Activated CD4-positive, alpha-beta T cell treated with anti-CD3 and anti-CD28 coated beads for 36 hours (primary cell): ENCODE measurements at regions not wholly inside any gene's neighbourhood (a gene's known extent, or its start where the extent isn't known, plus 50 kb on each side); places are given as distances from the start of the nearest gene placed in this dataset.
"Not testable (repeated sequence)": the region's sequence is repeated elsewhere in the genome, so short reads cannot be mapped to it uniquely, and the experiment has no call there.

Source experiments
- ATAC-seq: fragments of 200-7000 bp; cut with Tn5 transposase; one replicate; pipeline ENCODE4 v1.10.0; 2021; ENCODE audit warnings: mild to moderate bottlenecking, moderate library complexity
- CTCF ChIA-PET: fragments of 350-600 bp; sonication (Branson Sonifier 250); formaldehyde crosslinking; loops from one replicate; lab custom pipeline; 2021; ENCODE audit warnings: antibody characterized with exemption; lab: Charles Lee
- POLR2A ChIA-PET: fragments of 350-600 bp; sonication (Branson Sonifier 250); formaldehyde crosslinking; loops from one replicate; lab custom pipeline; 2021; ENCODE audit warnings: antibody characterized with exemption, inconsistent platforms; lab: Charles Lee
- DNase-seq: peaks from one replicate; pipeline ENCODE4 v3.0.0-alpha.2; 2020
- H3K27ac Mint-ChIP-seq: one replicate; pipeline ENCODE4 v1.8.0; 2021; ENCODE audit warnings: mixed read lengths
- H3K27me3 Mint-ChIP-seq: one replicate; pipeline ENCODE4 v1.8.0; 2021; ENCODE audit warnings: mixed read lengths
- H3K36me3 Mint-ChIP-seq: one replicate; pipeline ENCODE4 v1.8.0; 2021; ENCODE audit warnings: low read depth, mixed read lengths
- H3K4me1 Mint-ChIP-seq: one replicate; pipeline ENCODE4 v1.8.0; 2021; ENCODE audit warnings: mixed read lengths
- H3K4me3 Mint-ChIP-seq: one replicate; pipeline ENCODE4 v1.8.0; 2021; ENCODE audit warnings: mild to moderate bottlenecking, moderate library complexity, mixed read lengths
- H3K9me3 Mint-ChIP-seq: one replicate; pipeline ENCODE4 v1.8.0; 2021; ENCODE audit warnings: low read depth, mixed read lengths
- intact Hi-C, 2 experiments: fragments of 100-400 bp; cut with DNase I in 1 of 2; cut with micrococcal nuclease in 1 of 2; formaldehyde crosslinking; loops; one replicate each; pipeline versions ENCODE4 v1.14.2 to v1.15.1; 2022 to 2024; cut with DNase I, micrococcal nuclease

DNA sequence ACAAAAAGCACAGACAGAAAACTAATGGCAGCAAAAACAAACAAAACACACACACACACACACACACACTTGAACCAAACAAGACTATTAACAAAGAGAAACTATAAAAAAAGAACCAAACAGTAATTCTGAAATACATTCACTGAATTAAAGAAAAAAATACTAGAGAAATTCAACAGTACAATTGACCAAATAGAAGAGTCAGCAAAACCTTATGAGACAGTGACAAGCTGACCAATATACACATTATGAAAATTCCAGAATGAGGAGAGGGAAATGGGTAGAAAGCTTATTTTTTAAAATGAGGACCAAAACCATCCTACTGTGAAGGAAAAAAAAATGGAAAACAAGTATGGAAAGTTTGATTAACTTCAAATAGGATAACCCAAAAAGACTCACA, 212.2 kb upstream of the BTBD3 start:
- no peak for DNase-seq
- no peaks in the 10 kb centered on the region for H3K4me1 Mint-ChIP-seq
- ATAC-seq: no peak
- no peak overlapping the region for H3K4me3 Mint-ChIP-seq
- ChIA-PET POLR2A (no interaction called here), CTCF (no interaction called here)
- peaks cover 3% of the 10 kb centered on the region for H3K9me3 Mint-ChIP-seq
- H3K36me3 Mint-ChIP-seq: no peaks in the 10 kb centered on the region
- peaks cover 3% of the 10 kb centered on the region for H3K27me3 Mint-ChIP-seq
- intact Hi-C loops: no loop called here
- no peak overlapping the region for H3K27ac Mint-ChIP-seq

- H3K27me3 Mint-ChIP-seq, H3K4me3 Mint-ChIP-seq, H3K27ac Mint-ChIP-seq, H3K9me3 Mint-ChIP-seq, CTCF ChIA-PET, H3K4me1 Mint-ChIP-seq, H3K36me3 Mint-ChIP-seq, intact Hi-C loops, POLR2A ChIA-PET, ATAC-seq, DNase-seq: not testable (repeated sequence)
These were observed 209.5 kb upstream of the BTBD3 start for GRCh38 chr20:11708223-11708622.

- ChIA-PET CTCF (no interaction called here), POLR2A (no interaction called here)
- Mint-ChIP-seq H3K9me3 (peaks cover 3% of the 10 kb centered on the region), H3K4me1 (no peaks in the 10 kb centered on the region), H3K36me3 (no peaks in the 10 kb centered on the region), H3K27me3 (no peaks in the 10 kb centered on the region), H3K27ac (no peak overlapping the region), H3K4me3 (no peak overlapping the region)
- intact Hi-C loops: no loop called here
- no peak for ATAC-seq
- no peak for DNase-seq
These were observed 206.5 kb upstream of the BTBD3 start for GRCh38 chr20:11711214-11711613.

- no peak for ATAC-seq
- Mint-ChIP-seq H3K27me3 (no peaks in the 10 kb centered on the region), H3K4me1 (no peaks in the 10 kb centered on the region), H3K4me3 (no peak overlapping the region), H3K36me3 (no peaks in the 10 kb centered on the region), H3K27ac (no peak overlapping the region), H3K9me3 (peaks cover 3% of the 10 kb centered on the region)
- ChIA-PET POLR2A (no interaction called here), CTCF (no interaction called here)
- intact Hi-C loops: no loop called here
- no peak for DNase-seq
These were observed 205.0 kb upstream of the BTBD3 start for GRCh38 chr20:11712639-11713160.

DNA sequence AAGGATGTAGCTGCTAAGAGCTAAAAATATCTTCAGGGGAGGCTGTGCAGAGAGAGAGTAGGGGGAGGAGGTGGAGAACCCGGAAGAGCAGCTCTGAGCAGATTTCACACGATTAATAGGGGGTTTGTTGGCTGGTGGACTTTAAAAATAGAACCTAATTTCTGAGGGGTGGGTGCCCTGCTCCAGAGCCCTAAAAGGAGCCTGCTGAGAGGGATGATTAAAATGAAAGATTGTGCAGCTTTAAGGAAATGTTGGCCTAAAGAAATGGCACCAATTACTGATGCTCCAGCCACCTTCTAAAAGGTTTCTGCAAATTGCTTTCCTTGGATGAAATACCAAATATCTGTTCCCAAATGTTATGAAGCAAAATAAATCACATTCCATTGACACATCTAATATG, 202.8 kb upstream of the BTBD3 start:
- H3K4me1 Mint-ChIP-seq: no peaks in the 10 kb centered on the region
- no peak overlapping the region for H3K27ac Mint-ChIP-seq
- ChIA-PET CTCF (no interaction called here), POLR2A (no interaction called here)
- no peak overlapping the region for H3K4me3 Mint-ChIP-seq
- no peaks in the 10 kb centered on the region for H3K27me3 Mint-ChIP-seq
- DNase-seq: no peak
- intact Hi-C loops: no loop called here
- no peak for ATAC-seq
- H3K36me3 Mint-ChIP-seq: no peaks in the 10 kb centered on the region
- no peaks in the 10 kb centered on the region for H3K9me3 Mint-ChIP-seq

- Mint-ChIP-seq H3K9me3 (no peaks in the 10 kb centered on the region), H3K4me1 (no peaks in the 10 kb centered on the region), H3K27me3 (no peaks in the 10 kb centered on the region), H3K27ac (no peak overlapping the region), H3K4me3 (no peak overlapping the region), H3K36me3 (no peaks in the 10 kb centered on the region)
- ATAC-seq (no peak), DNase-seq (no peak)
- POLR2A ChIA-PET: no interaction called here
- CTCF ChIA-PET: no interaction called here
- intact Hi-C loops: no loop called here
These were observed 201.3 kb upstream of the BTBD3 start for GRCh38 chr20:11716239-11716944.

DNA sequence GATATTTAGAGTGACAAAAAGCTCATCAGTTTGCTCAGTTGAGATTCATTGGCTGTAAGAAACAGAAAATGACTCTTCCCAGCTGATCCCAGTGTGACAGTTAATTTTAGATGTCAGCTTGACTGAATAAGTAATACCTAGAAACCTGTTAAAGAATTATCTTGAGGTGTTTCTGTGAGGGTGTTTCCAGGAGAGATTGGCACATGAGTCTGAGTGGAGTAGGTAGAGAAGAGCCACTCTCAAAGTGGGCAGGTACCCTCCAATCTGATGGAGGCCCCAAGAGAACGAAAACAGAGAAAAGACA, 200.8 kb upstream of the BTBD3 start:
- ATAC-seq (no peak), DNase-seq (no peak)
- Mint-ChIP-seq H3K4me1 (no peaks in the 10 kb centered on the region), H3K27me3 (no peaks in the 10 kb centered on the region), H3K4me3 (no peak overlapping the region), H3K9me3 (no peaks in the 10 kb centered on the region), H3K27ac (no peak overlapping the region), H3K36me3 (no peaks in the 10 kb centered on the region)
- POLR2A ChIA-PET: no interaction called here
- CTCF ChIA-PET: no interaction called here
- intact Hi-C loops: no loop called here

DNA sequence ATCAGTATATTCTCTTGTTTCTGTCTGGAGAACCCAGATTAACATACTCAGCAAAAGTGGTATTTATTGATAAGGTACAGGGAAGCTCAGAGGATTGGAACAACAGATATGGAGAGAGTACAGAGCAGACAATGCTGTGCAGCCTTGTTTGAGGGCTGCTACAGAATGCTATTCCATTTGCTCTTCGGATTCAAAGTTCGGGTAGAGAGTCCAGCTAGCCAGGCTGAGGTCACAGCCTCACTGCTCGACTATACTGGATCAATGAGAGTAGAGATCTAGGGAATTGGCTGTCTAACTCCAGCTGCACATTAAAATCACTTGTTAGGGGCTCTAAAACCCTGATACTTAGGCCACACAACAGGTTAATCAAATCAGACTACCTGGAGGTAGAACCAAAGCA, 200.1 kb upstream of the BTBD3 start:
- ChIA-PET CTCF (no interaction called here), POLR2A (no interaction called here)
- H3K9me3 Mint-ChIP-seq: no peaks in the 10 kb centered on the region
- H3K4me3 Mint-ChIP-seq: no peak overlapping the region
- DNase-seq (no peak), ATAC-seq (no peak)
- intact Hi-C loops: no loop called here
- H3K27me3 Mint-ChIP-seq: no peaks in the 10 kb centered on the region
- no peak overlapping the region for H3K27ac Mint-ChIP-seq
- no peaks in the 10 kb centered on the region for H3K4me1 Mint-ChIP-seq
- H3K36me3 Mint-ChIP-seq: no peaks in the 10 kb centered on the region

GRCh38 chr20:11718474-11719094, 199.1 kb upstream of the BTBD3 start:
- Mint-ChIP-seq H3K4me1 (no peaks in the 10 kb centered on the region), H3K27ac (no peak overlapping the region), H3K36me3 (no peaks in the 10 kb centered on the region), H3K9me3 (no peaks in the 10 kb centered on the region), H3K27me3 (no peaks in the 10 kb centered on the region), H3K4me3 (no peak overlapping the region)
- ChIA-PET CTCF (interaction anchor here (0.8 kb wide), 1 partner anchor 67 kb away, joined by 5 read pairs; no protein-coding TSS in a partner anchor), POLR2A (interaction anchor here (0.6 kb wide), 1 partner anchor 103 kb away, joined by 10 read pairs; no protein-coding TSS in a partner anchor)
- DNase-seq (no peak), ATAC-seq (no peak)
- intact Hi-C loops: no loop called here

DNA sequence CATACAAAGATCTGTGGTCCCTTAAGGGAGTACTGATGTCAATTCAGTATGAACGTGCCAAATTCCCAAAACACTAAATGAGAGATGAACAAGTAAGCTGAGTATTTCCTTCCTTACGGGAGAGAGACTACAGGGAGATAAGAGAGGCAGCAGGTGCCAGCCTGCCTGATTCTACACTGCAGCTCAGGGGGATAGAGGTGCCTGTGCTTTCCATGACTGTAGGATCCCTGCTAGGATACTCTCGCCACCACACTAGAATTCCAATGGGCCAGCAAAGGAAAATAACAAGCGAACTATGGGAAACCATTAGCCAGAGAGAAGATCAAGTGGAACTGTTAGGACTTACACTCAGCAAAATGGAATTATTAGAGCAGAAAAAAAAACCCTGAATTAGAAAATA, 198.5 kb upstream of the BTBD3 start:
- Mint-ChIP-seq H3K27me3 (no peaks in the 10 kb centered on the region), H3K27ac (no peak overlapping the region), H3K36me3 (no peaks in the 10 kb centered on the region), H3K4me1 (no peaks in the 10 kb centered on the region), H3K9me3 (no peaks in the 10 kb centered on the region), H3K4me3 (no peak overlapping the region)
- DNase-seq: no peak
- ATAC-seq: no peak
- ChIA-PET POLR2A (interaction anchor here (0.6 kb wide), 1 partner anchor 103 kb away, joined by 10 read pairs; no protein-coding TSS in a partner anchor), CTCF (interaction anchor here (0.8 kb wide), 1 partner anchor 67 kb away, joined by 5 read pairs; no protein-coding TSS in a partner anchor)
- intact Hi-C loops: no loop called here

- no peaks in the 10 kb centered on the region for H3K9me3 Mint-ChIP-seq
These were observed 196.3 kb upstream of the BTBD3 start for GRCh38 chr20:11721411-11721810.

DNA sequence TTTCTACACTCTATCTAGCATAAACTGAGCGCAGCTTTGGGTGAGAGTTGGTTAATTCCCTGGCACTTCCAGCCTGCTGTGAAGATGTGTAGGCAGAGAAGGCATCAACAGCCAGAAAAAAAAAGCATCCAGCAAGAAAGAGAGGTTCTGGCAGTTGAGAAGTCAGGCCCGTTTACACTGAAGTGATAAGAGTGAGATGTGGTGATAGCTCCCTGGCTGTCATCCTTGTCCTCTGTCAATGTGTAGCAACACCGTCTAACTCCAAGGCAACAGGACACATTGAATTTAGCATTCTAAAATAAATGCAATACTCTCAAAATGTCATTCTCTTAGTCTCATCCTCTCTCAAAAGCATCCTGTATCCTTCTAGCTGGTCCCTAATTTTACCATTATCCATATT, 193.6 kb upstream of the BTBD3 start:
- no peaks in the 10 kb centered on the region for H3K4me1 Mint-ChIP-seq
- ChIA-PET CTCF (no interaction called here), POLR2A (no interaction called here)
- intact Hi-C loops: no loop called here
- H3K9me3 Mint-ChIP-seq: peaks cover 1% of the 10 kb centered on the region
- H3K27ac Mint-ChIP-seq: no peak overlapping the region
- no peaks in the 10 kb centered on the region for H3K36me3 Mint-ChIP-seq
- DNase-seq: no peak
- no peak for ATAC-seq
- H3K4me3 Mint-ChIP-seq: no peak overlapping the region
- H3K27me3 Mint-ChIP-seq: no peaks in the 10 kb centered on the region

More at GRCh38 chr20:11721411-11721810, 196.3 kb upstream of the BTBD3 start:
- ChIA-PET CTCF (no interaction called here), POLR2A (no interaction called here)
- H3K27ac Mint-ChIP-seq: no peak overlapping the region
- no peak for DNase-seq
- H3K4me1 Mint-ChIP-seq: no peaks in the 10 kb centered on the region
- H3K36me3 Mint-ChIP-seq: no peaks in the 10 kb centered on the region
- H3K4me3 Mint-ChIP-seq: no peak overlapping the region
- ATAC-seq: no peak
- intact Hi-C loops: no loop called here
- no peaks in the 10 kb centered on the region for H3K27me3 Mint-ChIP-seq
